ENCODE measurements at regions not wholly inside any gene's neighbourhood (a gene's known extent, or its start where the extent isn't known, plus 50 kb on each side); places are given as distances from the start of the nearest gene placed in this dataset.

DNA sequence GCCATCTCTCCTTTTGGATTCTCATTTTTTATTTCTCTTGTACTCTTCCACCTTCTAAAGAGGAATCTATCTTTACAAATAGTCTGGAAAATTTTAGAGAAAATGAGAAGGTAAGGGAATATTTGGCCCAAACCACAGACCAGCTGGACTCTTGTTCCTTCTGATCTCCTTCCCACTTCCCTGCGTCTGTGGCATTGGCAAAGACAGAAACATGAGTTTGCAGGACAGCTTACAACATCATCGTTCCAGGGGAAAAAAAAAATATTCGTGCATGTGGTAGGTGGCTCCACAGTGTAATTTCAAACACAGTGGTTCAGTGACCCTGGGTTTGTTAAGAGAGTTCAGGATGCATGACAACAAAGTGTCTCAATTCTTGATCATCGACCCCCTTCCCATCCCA lies 755.0 kb downstream of the DNAH5 start:
- Histone ChIP-seq H3K27me3 (ENCODE audit: insufficient read depth, low read length, poor library complexity, severe bottlenecking) (no peaks in the 10 kb centered on the region), H3K4me1 (ENCODE audit: insufficient read depth, low read length) (no peaks in the 10 kb centered on the region), H3K27ac (ENCODE audit: low read depth, low read length) (no peak overlapping the region), H3K4me3 (ENCODE audit: low read length) (no peak overlapping the region), H3K9me3 (ENCODE audit: low read length) (no peaks in the 10 kb centered on the region), H3K36me3 (ENCODE audit: insufficient read depth, low read length) (no peaks in the 10 kb centered on the region)
- ChIA-PET POLR2A (no interaction called here), CTCF (no interaction called here)
- Mint-ChIP-seq H3K9me3 (peaks cover 1 to 10% (median 10%) of the 10 kb centered on the region in 5 donors), H3K27me3 (no peaks in the 10 kb centered on the region), H3K4me1 (no peaks in the 10 kb centered on the region), H3K4me3 (no peak overlapping the region), H3K36me3 (no peaks in the 10 kb centered on the region), H3K27ac (no peak overlapping the region)
- no peak for DNase-seq

DNA sequence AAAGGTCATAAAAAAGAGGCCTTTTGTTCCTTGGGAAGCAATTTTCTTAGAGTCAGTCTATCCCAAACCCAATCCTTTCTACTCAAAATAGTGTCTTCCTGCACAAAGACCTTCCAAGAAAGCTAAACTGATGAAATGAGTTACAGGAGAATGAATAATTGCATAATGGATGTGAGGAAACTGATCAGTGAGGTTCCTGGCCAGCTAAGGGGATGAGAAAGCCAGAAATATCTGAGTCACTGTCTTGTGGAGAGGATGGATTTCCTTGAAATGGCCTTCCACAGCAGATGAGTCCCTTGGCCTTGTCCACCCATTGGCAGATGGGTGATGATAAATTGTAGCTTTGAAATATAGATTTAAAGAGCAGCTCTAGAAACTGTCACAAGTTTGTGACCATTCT lies 756.1 kb downstream of the DNAH5 start:
- H3K27ac ChIP-seq (ENCODE audit: low read depth, low read length), result no peak overlapping the region
- H3K27me3 ChIP-seq (ENCODE audit: insufficient read depth, low read length, poor library complexity, severe bottlenecking), result no peaks in the 10 kb centered on the region
- POLR2A ChIA-PET, result no interaction called here
- Mint-ChIP-seq H3K9me3 (peaks cover 1 to 12% (median 10%) of the 10 kb centered on the region in 5 donors), H3K4me3 (no peak overlapping the region), H3K4me1 (no peaks in the 10 kb centered on the region), H3K27me3 (no peaks in the 10 kb centered on the region), H3K36me3 (no peaks in the 10 kb centered on the region), H3K27ac (no peak overlapping the region)
- H3K9me3 ChIP-seq (ENCODE audit: low read length), result no peaks in the 10 kb centered on the region
- H3K4me1 ChIP-seq (ENCODE audit: insufficient read depth, low read length), result no peaks in the 10 kb centered on the region
- DNase-seq, result no peak
- no peaks in the 10 kb centered on the region for H3K36me3 ChIP-seq (ENCODE audit: insufficient read depth, low read length)
- CTCF ChIA-PET, result no interaction called here
- no peak overlapping the region for H3K4me3 ChIP-seq (ENCODE audit: low read length)

DNA sequence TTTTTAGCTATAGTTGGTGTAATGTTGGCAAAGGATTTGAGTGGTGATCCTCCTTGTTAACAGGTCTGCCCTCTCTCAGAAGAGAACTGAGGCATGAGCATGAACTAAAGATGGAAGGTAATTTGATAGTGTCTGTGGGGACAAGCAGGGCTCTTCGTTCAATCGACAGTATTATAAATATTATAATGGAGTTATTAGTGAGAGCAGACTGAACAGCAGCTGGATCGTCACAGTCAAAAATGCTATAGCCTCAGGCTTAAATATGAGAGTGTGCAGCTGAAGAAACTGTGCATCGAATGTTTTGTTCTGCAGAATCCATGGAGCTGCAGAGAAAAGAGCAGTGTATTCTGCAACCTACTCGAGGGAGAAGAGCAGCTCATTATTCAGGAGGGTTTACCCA lies 757.3 kb downstream of the DNAH5 start:
- H3K27me3 ChIP-seq (ENCODE audit: insufficient read depth, low read length, poor library complexity, severe bottlenecking), result no peaks in the 10 kb centered on the region
- no peak for DNase-seq
- peaks cover 1 to 12% (median 10%) of the 10 kb centered on the region in 5 donors for H3K9me3 Mint-ChIP-seq
- H3K4me1 ChIP-seq (ENCODE audit: insufficient read depth, low read length), result no peaks in the 10 kb centered on the region
- H3K4me3 Mint-ChIP-seq, result no peak overlapping the region
- POLR2A ChIA-PET, result no interaction called here
- no peak overlapping the region for H3K27ac ChIP-seq (ENCODE audit: low read depth, low read length)
- H3K36me3 ChIP-seq (ENCODE audit: insufficient read depth, low read length), result no peaks in the 10 kb centered on the region
- no peak overlapping the region for H3K27ac Mint-ChIP-seq
- H3K4me3 ChIP-seq (ENCODE audit: low read length), result no peak overlapping the region
- H3K36me3 Mint-ChIP-seq, result no peaks in the 10 kb centered on the region
- no peaks in the 10 kb centered on the region for H3K27me3 Mint-ChIP-seq
- H3K9me3 ChIP-seq (ENCODE audit: low read length), result no peaks in the 10 kb centered on the region
- CTCF ChIA-PET, result no interaction called here
- no peaks in the 10 kb centered on the region for H3K4me1 Mint-ChIP-seq

DNA sequence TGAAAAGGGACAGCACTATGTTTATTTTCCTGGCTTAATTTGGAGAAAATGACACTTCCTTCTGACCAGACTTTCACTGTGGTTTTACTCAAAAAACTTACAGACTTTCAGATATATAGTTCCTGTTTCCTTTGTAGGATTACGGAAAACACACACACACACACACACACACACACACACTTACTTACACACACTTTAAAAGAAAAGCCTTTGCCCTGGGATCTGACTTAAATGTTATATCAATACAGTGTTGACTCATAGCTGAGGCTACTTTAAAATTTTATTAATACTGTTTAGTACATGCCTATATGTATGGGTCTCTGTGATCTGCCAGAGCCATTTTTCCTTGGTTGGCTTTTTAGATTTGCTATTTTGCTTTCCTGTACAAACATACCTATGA lies 758.3 kb downstream of the DNAH5 start:
- DNase-seq, result no peak
- Mint-ChIP-seq H3K27ac (no peak overlapping the region), H3K36me3 (no peaks in the 10 kb centered on the region), H3K9me3 (peaks cover 1 to 12% (median 4%) of the 10 kb centered on the region in 5 donors), H3K4me1 (no peaks in the 10 kb centered on the region), H3K4me3 (no peak overlapping the region), H3K27me3 (no peaks in the 10 kb centered on the region)
- H3K27me3 ChIP-seq (ENCODE audit: insufficient read depth, low read length, poor library complexity, severe bottlenecking), result no peaks in the 10 kb centered on the region
- no peaks in the 10 kb centered on the region for H3K4me1 ChIP-seq (ENCODE audit: insufficient read depth, low read length)
- ChIA-PET POLR2A (no interaction called here), CTCF (no interaction called here)
- H3K36me3 ChIP-seq (ENCODE audit: insufficient read depth, low read length), result no peaks in the 10 kb centered on the region
- no peak overlapping the region for H3K27ac ChIP-seq (ENCODE audit: low read depth, low read length)
- no peaks in the 10 kb centered on the region for H3K9me3 ChIP-seq (ENCODE audit: low read length)
- H3K4me3 ChIP-seq (ENCODE audit: low read length), result no peak overlapping the region

DNA sequence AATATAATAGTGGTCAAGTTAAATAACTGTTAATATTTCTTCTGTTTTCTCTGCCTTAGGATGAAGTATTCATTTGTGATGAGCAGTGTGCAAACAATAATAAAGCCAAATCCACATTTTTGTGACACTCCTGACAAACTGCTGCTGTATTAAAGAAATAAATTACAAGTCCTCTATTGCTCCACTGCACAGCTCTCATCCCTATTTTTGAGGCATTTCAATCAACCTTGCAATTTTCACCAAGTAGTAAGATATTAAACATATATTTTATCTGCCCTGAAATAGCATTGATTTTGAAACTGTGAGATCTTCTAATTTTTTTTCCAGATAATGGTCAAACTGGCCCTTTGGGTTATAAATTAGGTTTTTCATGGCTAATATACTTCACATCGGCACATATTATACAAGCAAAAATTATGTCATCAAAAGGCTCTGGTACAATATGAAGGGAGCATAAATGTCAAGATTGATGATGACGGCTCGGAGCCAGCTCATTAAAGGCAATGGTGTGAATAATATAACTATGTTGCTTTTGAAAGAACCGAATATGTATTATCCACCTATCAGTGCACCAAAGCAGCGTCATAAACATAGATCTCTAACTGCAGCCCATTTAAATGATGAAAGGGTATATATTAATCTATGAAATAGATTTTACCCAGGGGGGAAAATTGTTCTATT lies 764.9 kb downstream of the DNAH5 start:
- no peak for DNase-seq
- POLR2A ChIA-PET, result no interaction called here
- Histone ChIP-seq H3K27ac (ENCODE audit: low read depth, low read length) (no peak overlapping the region), H3K27me3 (ENCODE audit: insufficient read depth, low read length, poor library complexity, severe bottlenecking) (no peaks in the 10 kb centered on the region), H3K4me3 (ENCODE audit: low read length) (no peak overlapping the region), H3K9me3 (ENCODE audit: low read length) (no peaks in the 10 kb centered on the region), H3K4me1 (ENCODE audit: insufficient read depth, low read length) (no peaks in the 10 kb centered on the region), H3K36me3 (ENCODE audit: insufficient read depth, low read length) (no peaks in the 10 kb centered on the region)
- Mint-ChIP-seq H3K27ac (no peak overlapping the region), H3K4me3 (no peak overlapping the region), H3K36me3 (no peaks in the 10 kb centered on the region), H3K9me3 (peaks cover 0 to 25% (median 2%) of the 10 kb centered on the region in 5 donors), H3K27me3 (no peaks in the 10 kb centered on the region), H3K4me1 (no peaks in the 10 kb centered on the region)
- CTCF ChIA-PET, result no interaction called here

DNA sequence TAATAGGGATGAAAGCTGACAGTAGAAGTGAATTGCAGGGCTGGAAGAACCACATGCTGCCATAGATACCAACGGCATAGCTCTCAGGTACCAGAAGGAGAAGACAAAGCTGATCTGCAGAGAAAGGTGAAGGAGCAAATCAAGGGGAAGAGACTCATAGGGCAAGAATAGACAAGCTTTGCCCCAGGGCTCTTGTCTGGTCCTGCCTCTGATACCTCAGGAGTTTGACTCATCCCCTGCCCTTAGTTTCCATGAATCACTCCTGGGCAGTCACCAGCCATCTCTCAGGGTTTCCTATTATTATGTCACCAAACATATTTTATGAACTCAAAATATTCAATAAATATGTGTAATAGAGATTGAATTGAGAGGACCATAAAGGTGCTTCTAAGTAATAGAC lies 800.9 kb downstream of the DNAH5 start:
- Histone ChIP-seq H3K4me1 (ENCODE audit: insufficient read depth, low read length) (no peaks in the 10 kb centered on the region), H3K27me3 (ENCODE audit: insufficient read depth, low read length, poor library complexity, severe bottlenecking) (no peaks in the 10 kb centered on the region), H3K27ac (ENCODE audit: low read depth, low read length) (no peak overlapping the region), H3K9me3 (ENCODE audit: low read length) (no peaks in the 10 kb centered on the region), H3K36me3 (ENCODE audit: insufficient read depth, low read length) (no peaks in the 10 kb centered on the region), H3K4me3 (ENCODE audit: low read length) (no peak overlapping the region)
- no peak for DNase-seq
- H3K9me3 Mint-ChIP-seq, result peaks cover 3 to 14% (median 9%) of the 10 kb centered on the region in 5 donors
- H3K27me3 Mint-ChIP-seq, result peaks cover 0 to 2% of the 10 kb centered on the region in 2 donors
- H3K36me3 Mint-ChIP-seq, result no peaks in the 10 kb centered on the region
- H3K4me3 Mint-ChIP-seq, result no peak overlapping the region
- no peaks in the 10 kb centered on the region for H3K4me1 Mint-ChIP-seq
- H3K27ac Mint-ChIP-seq, result no peak overlapping the region
- ChIA-PET POLR2A (no interaction called here), CTCF (no interaction called here)

DNA sequence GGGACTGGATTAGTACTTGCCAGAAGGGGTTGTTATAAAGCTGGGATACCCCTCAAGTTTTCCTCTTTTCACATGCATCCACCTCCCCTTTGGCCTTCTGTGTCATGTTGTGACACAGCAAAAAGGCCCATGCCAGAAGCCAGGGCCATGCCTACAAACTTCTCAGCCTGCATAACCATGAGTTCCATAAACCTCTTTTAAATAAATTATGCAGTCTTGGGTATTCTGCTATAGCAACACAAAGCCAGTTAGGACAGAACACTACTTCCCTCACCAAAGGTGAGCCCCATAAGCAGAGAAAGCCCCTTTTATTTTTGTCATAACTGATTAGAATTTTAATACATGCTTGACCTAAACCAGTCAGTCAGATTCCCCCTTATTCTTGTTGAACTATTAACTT lies 801.3 kb downstream of the DNAH5 start:
- no peak overlapping the region for H3K4me3 Mint-ChIP-seq
- H3K36me3 Mint-ChIP-seq, result no peaks in the 10 kb centered on the region
- Histone ChIP-seq H3K4me3 (ENCODE audit: low read length) (no peak overlapping the region), H3K4me1 (ENCODE audit: insufficient read depth, low read length) (no peaks in the 10 kb centered on the region), H3K27ac (ENCODE audit: low read depth, low read length) (no peak overlapping the region), H3K36me3 (ENCODE audit: insufficient read depth, low read length) (no peaks in the 10 kb centered on the region), H3K9me3 (ENCODE audit: low read length) (no peaks in the 10 kb centered on the region), H3K27me3 (ENCODE audit: insufficient read depth, low read length, poor library complexity, severe bottlenecking) (no peaks in the 10 kb centered on the region)
- H3K9me3 Mint-ChIP-seq, result peaks cover 5 to 12% (median 9%) of the 10 kb centered on the region in 5 donors
- ChIA-PET POLR2A (no interaction called here), CTCF (no interaction called here)
- no peak for DNase-seq
- H3K27me3 Mint-ChIP-seq, result peaks cover 0 to 2% of the 10 kb centered on the region in 2 donors
- no peaks in the 10 kb centered on the region for H3K4me1 Mint-ChIP-seq
- no peak overlapping the region for H3K27ac Mint-ChIP-seq

DNA sequence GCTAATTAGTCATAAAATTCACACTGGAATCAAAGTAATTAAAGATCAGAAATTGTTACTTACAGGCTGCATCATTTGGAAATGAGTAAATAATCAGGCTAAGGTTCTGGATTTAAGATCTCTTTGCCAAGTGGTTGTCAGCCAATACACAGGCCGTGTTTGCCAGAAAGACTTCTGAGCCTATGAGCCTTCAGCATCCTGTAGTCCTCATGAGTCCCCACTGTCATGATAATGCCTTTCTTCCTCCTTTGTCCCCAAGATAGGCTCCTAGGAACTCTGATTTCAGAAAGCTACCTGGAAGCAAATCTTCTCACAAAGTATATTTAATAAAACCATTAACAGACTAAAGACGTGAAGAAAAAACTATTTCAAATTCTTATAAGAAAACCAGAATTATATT lies 810.5 kb downstream of the DNAH5 start:
- Histone ChIP-seq H3K9me3 (ENCODE audit: low read length) (no peaks in the 10 kb centered on the region), H3K4me3 (ENCODE audit: low read length) (no peak overlapping the region), H3K27me3 (ENCODE audit: insufficient read depth, low read length, poor library complexity, severe bottlenecking) (no peaks in the 10 kb centered on the region), H3K4me1 (ENCODE audit: insufficient read depth, low read length) (no peaks in the 10 kb centered on the region), H3K36me3 (ENCODE audit: insufficient read depth, low read length) (no peaks in the 10 kb centered on the region), H3K27ac (ENCODE audit: low read depth, low read length) (no peak overlapping the region)
- H3K27me3 Mint-ChIP-seq, result no peaks in the 10 kb centered on the region
- no peaks in the 10 kb centered on the region for H3K36me3 Mint-ChIP-seq
- no peak overlapping the region for H3K27ac Mint-ChIP-seq
- peaks cover 2 to 27% (median 9%) of the 10 kb centered on the region in 5 donors for H3K9me3 Mint-ChIP-seq
- H3K4me1 Mint-ChIP-seq, result peaks cover 0 to 2% (median 0%) of the 10 kb centered on the region in 3 donors
- POLR2A ChIA-PET, result no interaction called here
- DNase-seq, result no peak
- CTCF ChIA-PET, result no interaction called here
- no peak overlapping the region for H3K4me3 Mint-ChIP-seq

DNA sequence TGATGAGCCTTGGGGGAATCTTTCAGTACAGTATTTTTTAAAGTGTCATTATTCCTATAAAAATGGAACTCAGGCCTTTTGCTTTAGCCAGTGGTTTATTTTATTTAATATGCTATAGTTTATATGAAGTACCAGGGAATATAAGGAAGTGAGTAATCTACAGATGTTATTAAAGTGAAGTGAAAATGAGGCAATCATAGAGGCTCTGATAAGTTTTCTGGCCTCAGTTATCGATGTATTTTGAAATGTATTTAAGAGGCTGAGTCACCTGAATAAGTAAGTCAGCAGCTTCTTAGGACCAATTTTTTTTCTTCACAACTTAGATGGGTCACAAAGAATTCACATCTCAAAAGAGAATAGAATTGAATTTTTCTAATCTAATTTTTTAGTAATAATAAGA lies 829.0 kb downstream of the DNAH5 start:
- H3K36me3 Mint-ChIP-seq, result no peaks in the 10 kb centered on the region
- no peaks in the 10 kb centered on the region for H3K4me1 Mint-ChIP-seq
- Histone ChIP-seq H3K27ac (ENCODE audit: low read depth, low read length) (no peak overlapping the region), H3K4me1 (ENCODE audit: insufficient read depth, low read length) (no peaks in the 10 kb centered on the region), H3K4me3 (ENCODE audit: low read length) (no peak overlapping the region), H3K27me3 (ENCODE audit: insufficient read depth, low read length, poor library complexity, severe bottlenecking) (no peaks in the 10 kb centered on the region), H3K36me3 (ENCODE audit: insufficient read depth, low read length) (no peaks in the 10 kb centered on the region), H3K9me3 (ENCODE audit: low read length) (no peaks in the 10 kb centered on the region)
- H3K27me3 Mint-ChIP-seq, result no peaks in the 10 kb centered on the region
- ChIA-PET POLR2A (no interaction called here), CTCF (no interaction called here)
- no peak overlapping the region for H3K27ac Mint-ChIP-seq
- DNase-seq, result no peak
- peaks cover 0 to 23% (median 2%) of the 10 kb centered on the region in 5 donors for H3K9me3 Mint-ChIP-seq
- no peak overlapping the region for H3K4me3 Mint-ChIP-seq
